ENCODE measurements at regions not wholly inside any gene's neighbourhood (a gene's known extent, or its start where the extent isn't known, plus 50 kb on each side); places are given as distances from the start of the nearest gene placed in this dataset.

GRCh38 chr3:23720059-23720458, 85.7 kb upstream of the UBE2E1 start:
- TF ChIP-seq CTCF (IDR thresholded peaks at IDR 0.05; ENCODE audit: borderline replicate concordance, extremely low read depth, low read length, poor library complexity, severe bottlenecking) (no peak), EZH2 (IDR thresholded peaks at IDR 0.05; ENCODE audit: borderline replicate concordance, low read depth, low read length, severe bottlenecking) (no peak)
